Activated B cell treated with CpG ODN at 0.5 μM for 24 hours (primary cell): ENCODE measurements at regions not wholly inside any gene's neighbourhood (a gene's known extent, or its start where the extent isn't known, plus 50 kb on each side); places are given as distances from the start of the nearest gene placed in this dataset.

Experiments
- ATAC-seq: fragments of 200-7000 bp; cut with Tn5 transposase; one replicate; pipeline ENCODE4 v1.10.0; 2021; ENCODE audit warnings: low read depth, mild to moderate bottlenecking, moderate library complexity
- CTCF ChIA-PET: fragments of 350-600 bp; sonication (Branson Sonifier 250); formaldehyde crosslinking; loops from one replicate; lab custom pipeline; 2021; ENCODE audit warnings: antibody characterized with exemption; lab: Charles Lee
- POLR2A ChIA-PET: fragments of 350-600 bp; sonication (Branson Sonifier 250); formaldehyde crosslinking; loops from one replicate; lab custom pipeline; 2021; ENCODE audit warnings: antibody characterized with exemption; lab: Charles Lee
- DNase-seq: peaks from one replicate; pipeline ENCODE4 v3.0.0; 2022
- H3K27ac Mint-ChIP-seq: one replicate; pipeline ENCODE4 v1.8.0; 2020; ENCODE audit warnings: mixed read lengths
- H3K27me3 Mint-ChIP-seq: one replicate; pipeline ENCODE4 v1.8.0; 2021; ENCODE audit warnings: mixed read lengths
- H3K36me3 Mint-ChIP-seq: one replicate; pipeline ENCODE4 v1.8.0; 2021; ENCODE audit warnings: low read depth, mixed read lengths
- H3K4me1 Mint-ChIP-seq: one replicate; pipeline ENCODE4 v1.8.0; 2021; ENCODE audit warnings: mixed read lengths
- H3K4me3 Mint-ChIP-seq: one replicate; pipeline ENCODE4 v1.8.0; 2020; ENCODE audit warnings: mild to moderate bottlenecking, mixed read lengths
- H3K9me3 Mint-ChIP-seq: one replicate; pipeline ENCODE4 v1.8.0; 2020; ENCODE audit warnings: mixed read lengths
- intact Hi-C: fragments of 100-400 bp; cut with micrococcal nuclease; formaldehyde crosslinking; loops from one replicate; pipeline ENCODE4 v1.15.1; 2024
- TF ChIP-seq, protein P1 (sequence below): fragments of 200-600 bp; IDR thresholded peaks from one replicate; pipeline ENCODE4 v1.8.0; 2022; ENCODE audit warnings: antibody characterized with exemption, mild to moderate bottlenecking

DNA sequence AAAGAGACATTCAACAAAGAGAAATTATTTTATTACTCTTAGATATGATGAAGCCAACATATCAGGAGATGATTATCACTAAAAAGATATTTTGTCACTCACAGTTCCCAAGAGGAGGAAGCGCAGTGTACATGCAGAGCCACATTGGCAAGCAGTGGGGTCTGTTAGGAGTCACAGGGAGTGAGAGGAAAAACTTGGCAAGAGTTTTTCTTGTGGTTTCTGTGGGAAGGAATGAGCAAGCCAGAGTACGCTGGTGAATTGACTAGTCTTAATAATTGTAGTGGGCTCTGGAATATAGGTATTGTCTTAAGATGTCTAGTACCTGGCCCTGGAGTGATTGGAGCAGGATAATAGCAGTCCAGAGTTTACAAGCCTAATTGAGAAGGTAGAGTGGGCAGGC, 1095.2 kb downstream of the GRIK2 start:
- TF ChIP-seq, protein P1, sequence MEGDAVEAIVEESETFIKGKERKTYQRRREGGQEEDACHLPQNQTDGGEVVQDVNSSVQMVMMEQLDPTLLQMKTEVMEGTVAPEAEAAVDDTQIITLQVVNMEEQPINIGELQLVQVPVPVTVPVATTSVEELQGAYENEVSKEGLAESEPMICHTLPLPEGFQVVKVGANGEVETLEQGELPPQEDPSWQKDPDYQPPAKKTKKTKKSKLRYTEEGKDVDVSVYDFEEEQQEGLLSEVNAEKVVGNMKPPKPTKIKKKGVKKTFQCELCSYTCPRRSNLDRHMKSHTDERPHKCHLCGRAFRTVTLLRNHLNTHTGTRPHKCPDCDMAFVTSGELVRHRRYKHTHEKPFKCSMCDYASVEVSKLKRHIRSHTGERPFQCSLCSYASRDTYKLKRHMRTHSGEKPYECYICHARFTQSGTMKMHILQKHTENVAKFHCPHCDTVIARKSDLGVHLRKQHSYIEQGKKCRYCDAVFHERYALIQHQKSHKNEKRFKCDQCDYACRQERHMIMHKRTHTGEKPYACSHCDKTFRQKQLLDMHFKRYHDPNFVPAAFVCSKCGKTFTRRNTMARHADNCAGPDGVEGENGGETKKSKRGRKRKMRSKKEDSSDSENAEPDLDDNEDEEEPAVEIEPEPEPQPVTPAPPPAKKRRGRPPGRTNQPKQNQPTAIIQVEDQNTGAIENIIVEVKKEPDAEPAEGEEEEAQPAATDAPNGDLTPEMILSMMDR = no peak
- ATAC-seq (no peak), DNase-seq (no peak)
- Mint-ChIP-seq H3K4me3 (no peak overlapping the region), H3K27ac (no peak overlapping the region), H3K36me3 (no peaks in the 10 kb centered on the region), H3K9me3 (peaks cover 5% of the 10 kb centered on the region), H3K4me1 (no peaks in the 10 kb centered on the region), H3K27me3 (no peaks in the 10 kb centered on the region)
- intact Hi-C loops = no loop called here
- ChIA-PET POLR2A (no interaction called here), CTCF (no interaction called here)

DNA sequence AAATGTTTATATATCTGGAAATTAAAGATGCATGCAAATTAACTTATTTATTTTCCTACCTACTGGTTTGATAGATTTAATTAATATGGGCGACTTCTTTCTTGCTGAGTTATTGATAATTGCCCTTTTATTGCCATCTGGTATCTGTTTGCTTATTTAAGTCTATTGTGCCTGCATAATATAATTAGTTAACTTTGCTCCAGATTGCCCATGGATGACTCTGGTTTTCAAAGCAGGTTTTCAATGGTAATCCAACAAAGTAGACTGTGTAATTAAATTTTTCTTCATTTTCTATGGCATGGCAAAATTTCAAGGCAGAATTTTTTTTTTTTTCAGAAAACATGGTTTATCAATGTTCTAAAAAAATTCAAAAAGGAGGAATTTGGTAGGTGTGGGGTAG, 1092.0 kb downstream of the GRIK2 start:
- POLR2A ChIA-PET = no interaction called here
- no peak for DNase-seq
- no peaks in the 10 kb centered on the region for H3K27me3 Mint-ChIP-seq
- no peak overlapping the region for H3K4me3 Mint-ChIP-seq
- ATAC-seq = no peak
- CTCF ChIA-PET = no interaction called here
- no peaks in the 10 kb centered on the region for H3K4me1 Mint-ChIP-seq
- peaks cover 3% of the 10 kb centered on the region for H3K9me3 Mint-ChIP-seq
- intact Hi-C loops = no loop called here
- H3K27ac Mint-ChIP-seq = no peak overlapping the region
- TF ChIP-seq, protein P1 = no peak
- H3K36me3 Mint-ChIP-seq = no peaks in the 10 kb centered on the region

DNA sequence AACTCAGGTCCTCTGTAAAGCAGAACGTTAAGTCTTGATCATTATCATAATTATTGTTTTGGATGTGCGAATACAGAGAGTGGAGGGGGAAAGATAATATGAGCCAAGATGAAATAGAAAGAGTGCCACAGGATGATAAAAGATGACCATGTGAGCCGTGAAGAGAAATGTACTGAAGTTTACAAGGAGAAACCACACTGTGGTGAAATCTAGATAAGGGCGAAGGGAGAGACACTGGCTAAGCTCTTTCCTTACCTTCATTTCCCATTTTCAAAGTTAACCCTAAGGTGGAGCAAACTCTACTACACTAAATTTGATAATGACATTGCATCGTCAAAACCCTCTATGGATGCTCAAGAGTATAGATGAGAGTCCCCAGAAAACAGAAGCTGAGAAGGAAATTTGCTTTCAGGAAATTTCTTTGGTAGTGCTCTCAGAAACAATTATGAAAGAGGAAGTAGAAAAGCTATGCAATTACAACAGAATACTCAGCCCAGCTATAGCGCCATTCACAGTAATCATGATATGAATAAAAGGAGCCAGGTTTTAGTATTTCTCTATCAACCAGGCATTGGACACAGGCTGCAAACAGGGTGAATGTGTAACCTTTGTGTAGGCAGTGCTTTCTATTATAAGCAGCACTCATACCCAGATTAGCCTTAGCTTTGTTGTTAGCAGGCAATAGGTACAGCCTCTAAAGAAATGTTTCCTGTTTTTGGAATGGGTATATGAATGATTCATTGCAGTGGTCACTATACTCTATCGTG, 1080.7 kb downstream of the GRIK2 start:
- peaks cover 4% of the 10 kb centered on the region for H3K9me3 Mint-ChIP-seq
- H3K36me3 Mint-ChIP-seq = no peaks in the 10 kb centered on the region
- ATAC-seq (no peak), DNase-seq (no peak)
- POLR2A ChIA-PET = no interaction called here
- no peak overlapping the region for H3K4me3 Mint-ChIP-seq
- H3K27ac Mint-ChIP-seq = no peak overlapping the region
- CTCF ChIA-PET = no interaction called here
- H3K4me1 Mint-ChIP-seq = no peaks in the 10 kb centered on the region
- intact Hi-C loops = no loop called here
- no peaks in the 10 kb centered on the region for H3K27me3 Mint-ChIP-seq
- TF ChIP-seq, protein P1 = no peak

DNA sequence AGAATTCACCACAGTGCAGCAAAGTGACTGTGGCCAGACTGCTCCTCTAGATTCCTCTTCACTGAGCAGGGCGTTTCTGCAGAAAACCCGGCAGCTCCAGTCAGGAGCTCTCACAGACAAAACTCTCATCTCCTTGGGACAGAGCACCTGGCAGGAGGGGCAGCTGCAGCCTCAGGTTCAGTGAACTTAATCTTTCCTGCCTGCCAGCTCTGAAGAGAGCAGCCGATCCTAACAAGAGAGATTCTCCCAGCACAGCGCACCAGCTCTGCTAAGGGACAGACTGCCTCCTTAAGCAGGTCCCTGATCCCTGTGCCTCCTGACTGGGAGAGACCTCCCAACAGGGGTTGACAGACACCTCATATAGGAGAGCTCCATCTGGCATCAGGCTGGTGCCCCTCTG, 1065.5 kb downstream of the GRIK2 start:
- no peak overlapping the region for H3K4me3 Mint-ChIP-seq
- intact Hi-C loops = no loop called here

DNA sequence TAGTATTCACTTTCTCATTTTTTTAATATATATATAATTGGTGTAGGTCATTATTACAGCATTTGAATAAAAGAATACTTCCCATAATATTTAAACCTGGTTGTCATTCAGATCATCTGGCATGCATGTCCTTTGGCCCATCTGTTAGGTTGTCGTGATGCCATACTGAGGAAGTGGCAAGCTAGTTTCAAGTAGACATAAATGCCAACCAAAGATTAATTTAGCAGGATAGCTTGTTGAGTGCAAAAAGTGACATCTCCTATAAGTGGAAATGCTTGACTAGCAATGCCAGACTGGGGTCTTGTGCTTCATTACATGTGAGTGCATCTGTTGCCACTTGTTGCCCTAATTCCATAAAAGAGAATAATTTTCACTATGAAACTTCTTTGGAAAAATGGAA, 1044.7 kb downstream of the GRIK2 start:
- no peak overlapping the region for H3K4me3 Mint-ChIP-seq
- POLR2A ChIA-PET = no interaction called here
- CTCF ChIA-PET = no interaction called here
- TF ChIP-seq, protein P1 = no peak
- H3K9me3 Mint-ChIP-seq = no peaks in the 10 kb centered on the region
- no peak for ATAC-seq
- no peak overlapping the region for H3K27ac Mint-ChIP-seq
- H3K4me1 Mint-ChIP-seq = no peaks in the 10 kb centered on the region
- no peaks in the 10 kb centered on the region for H3K27me3 Mint-ChIP-seq
- no peak for DNase-seq
- intact Hi-C loops = no loop called here
- no peaks in the 10 kb centered on the region for H3K36me3 Mint-ChIP-seq

More for the DNA sequence above, 1065.5 kb downstream of the GRIK2 start:
- TF ChIP-seq, protein P1 = no peak
- DNase-seq = no peak
- no peaks in the 10 kb centered on the region for H3K36me3 Mint-ChIP-seq
- H3K4me1 Mint-ChIP-seq = no peaks in the 10 kb centered on the region
- H3K9me3 Mint-ChIP-seq = peaks cover 4% of the 10 kb centered on the region
- no peak for ATAC-seq
- H3K27me3 Mint-ChIP-seq = no peaks in the 10 kb centered on the region
- no peak overlapping the region for H3K27ac Mint-ChIP-seq
- CTCF ChIA-PET = no interaction called here
- POLR2A ChIA-PET = no interaction called here
